Activated CD4-positive, alpha-beta T cell treated with anti-CD3 and anti-CD28 coated beads, Interleukin-2, amount 10 ng/mL, durations not matched to agents 7 days and 5 days (primary cell): ENCODE measurements at regions not wholly inside any gene's neighbourhood (a gene's known extent, or its start where the extent isn't known, plus 50 kb on each side); places are given as distances from the start of the nearest gene placed in this dataset.

Source experiments
- CTCF ChIA-PET: fragments of 350-600 bp; sonication (Branson Sonifier 250); formaldehyde crosslinking; loops from one replicate; lab custom pipeline; 2021; ENCODE audit warnings: antibody characterized with exemption; lab: Charles Lee
- POLR2A ChIA-PET: fragments of 350-600 bp; sonication (Branson Sonifier 250); formaldehyde crosslinking; loops from one replicate; lab custom pipeline; 2021; ENCODE audit warnings: antibody characterized with exemption; lab: Charles Lee
- DNase-seq: peaks from one replicate; pipeline ENCODE4 v3.0.0-alpha.2; 2020
- H3K27ac Mint-ChIP-seq: one replicate; pipeline ENCODE4 v1.8.0; 2021; ENCODE audit warnings: mild to moderate bottlenecking, moderate library complexity, mixed read lengths
- H3K27me3 Mint-ChIP-seq: one replicate; pipeline ENCODE4 v1.8.0; 2021; ENCODE audit warnings: mixed read lengths
- H3K36me3 Mint-ChIP-seq: one replicate; pipeline ENCODE4 v1.8.0; 2021; ENCODE audit warnings: low read depth, mixed read lengths
- H3K4me1 Mint-ChIP-seq: one replicate; pipeline ENCODE4 v1.8.0; 2021; ENCODE audit warnings: mixed read lengths
- H3K4me3 Mint-ChIP-seq: one replicate; pipeline ENCODE4 v1.8.0; 2021; ENCODE audit warnings: mild to moderate bottlenecking, moderate library complexity, mixed read lengths
- H3K9me3 Mint-ChIP-seq: one replicate; pipeline ENCODE4 v1.8.0; 2021; ENCODE audit warnings: mixed read lengths

- DNase-seq, result no peak
- Mint-ChIP-seq H3K36me3 (no peaks in the 10 kb centered on the region), H3K27me3 (no peaks in the 10 kb centered on the region), H3K4me3 (no peak overlapping the region), H3K4me1 (no peaks in the 10 kb centered on the region), H3K9me3 (no peaks in the 10 kb centered on the region), H3K27ac (no peak overlapping the region)
- ChIA-PET POLR2A (no interaction called here), CTCF (no interaction called here)
These were observed 127.6 kb upstream of the GPC6 start for GRCh38 chr13:93098972-93099371.

GRCh38 chr13:93101226-93101734 lies 125.3 kb upstream of the GPC6 start:
- no peak overlapping the region for H3K27ac Mint-ChIP-seq
- H3K36me3 Mint-ChIP-seq, result no peaks in the 10 kb centered on the region
- no peak for DNase-seq
- no peak overlapping the region for H3K4me3 Mint-ChIP-seq
- CTCF ChIA-PET, result no interaction called here
- H3K27me3 Mint-ChIP-seq, result no peaks in the 10 kb centered on the region
- H3K9me3 Mint-ChIP-seq, result no peaks in the 10 kb centered on the region
- H3K4me1 Mint-ChIP-seq, result no peaks in the 10 kb centered on the region
- POLR2A ChIA-PET, result no interaction called here

GRCh38 chr13:93104270-93104669 lies 122.3 kb upstream of the GPC6 start:
- H3K36me3 Mint-ChIP-seq, result no peaks in the 10 kb centered on the region
- H3K4me1 Mint-ChIP-seq, result no peaks in the 10 kb centered on the region
- CTCF ChIA-PET, result no interaction called here
- no peak overlapping the region for H3K27ac Mint-ChIP-seq
- H3K4me3 Mint-ChIP-seq, result no peak overlapping the region
- POLR2A ChIA-PET, result no interaction called here
- H3K9me3 Mint-ChIP-seq, result no peaks in the 10 kb centered on the region
- DNase-seq, result no peak
- H3K27me3 Mint-ChIP-seq, result no peaks in the 10 kb centered on the region

GRCh38 chr13:93108111-93108601 lies 118.5 kb upstream of the GPC6 start:
- Mint-ChIP-seq H3K36me3 (no peaks in the 10 kb centered on the region), H3K9me3 (no peaks in the 10 kb centered on the region), H3K4me3 (no peak overlapping the region), H3K27me3 (no peaks in the 10 kb centered on the region), H3K27ac (no peak overlapping the region), H3K4me1 (no peaks in the 10 kb centered on the region)
- DNase-seq, result no peak
- ChIA-PET CTCF (no interaction called here), POLR2A (no interaction called here)

DNA sequence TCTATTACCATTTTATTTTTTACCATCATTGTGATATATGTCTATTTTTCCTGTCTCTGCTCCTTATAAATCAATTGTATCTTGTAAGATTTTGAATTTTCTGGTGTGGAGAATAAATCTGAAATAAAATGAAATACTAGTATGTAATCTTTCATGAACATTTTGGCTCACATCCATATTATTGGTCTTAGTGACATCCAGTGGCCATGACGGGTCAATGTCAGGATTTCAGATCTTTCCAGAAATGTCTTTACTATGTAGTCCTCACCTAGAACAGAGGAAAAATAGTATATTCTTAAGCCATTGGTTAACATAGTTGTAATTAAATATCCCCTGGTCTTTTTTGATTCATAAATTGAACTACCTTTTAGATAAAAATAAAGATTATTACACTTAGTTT lies 109.8 kb upstream of the GPC6 start:
- ChIA-PET POLR2A (no interaction called here), CTCF (no interaction called here)
- H3K27me3 Mint-ChIP-seq, result no peaks in the 10 kb centered on the region
- no peak overlapping the region for H3K4me3 Mint-ChIP-seq
- no peaks in the 10 kb centered on the region for H3K4me1 Mint-ChIP-seq
- H3K27ac Mint-ChIP-seq, result no peak overlapping the region
- DNase-seq, result no peak
- H3K9me3 Mint-ChIP-seq, result peaks cover 2% of the 10 kb centered on the region
- no peaks in the 10 kb centered on the region for H3K36me3 Mint-ChIP-seq

DNA sequence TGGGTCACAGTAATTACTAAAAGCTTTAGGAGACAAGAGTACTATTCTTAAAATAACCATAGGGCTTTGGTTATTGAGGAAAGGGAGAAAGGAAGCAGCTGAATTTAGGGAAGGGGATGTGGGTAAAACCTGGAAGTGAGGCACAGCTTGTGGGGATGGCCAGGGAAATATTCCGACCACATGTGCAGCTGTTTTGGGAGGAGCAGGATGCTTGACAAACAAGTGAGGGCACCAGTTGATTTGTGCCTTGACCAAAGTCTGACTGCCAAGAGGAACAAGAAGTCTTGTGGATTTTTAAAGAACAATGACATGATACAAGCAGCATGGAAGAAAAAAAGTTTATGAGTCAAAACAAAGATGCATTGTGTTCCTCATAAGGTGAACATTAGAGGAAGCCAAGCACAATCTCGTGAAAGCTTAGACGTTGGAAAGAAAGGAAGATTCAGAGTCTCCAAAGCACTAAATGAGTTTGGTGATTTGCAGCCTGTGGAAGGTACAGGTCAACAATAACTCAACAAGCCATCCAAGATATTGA lies 108.5 kb upstream of the GPC6 start:
- Mint-ChIP-seq H3K4me1 (no peaks in the 10 kb centered on the region), H3K4me3 (no peak overlapping the region), H3K27ac (no peak overlapping the region), H3K36me3 (no peaks in the 10 kb centered on the region), H3K9me3 (peaks cover 2% of the 10 kb centered on the region), H3K27me3 (no peaks in the 10 kb centered on the region)
- ChIA-PET POLR2A (no interaction called here), CTCF (no interaction called here)
- no peak for DNase-seq

DNA sequence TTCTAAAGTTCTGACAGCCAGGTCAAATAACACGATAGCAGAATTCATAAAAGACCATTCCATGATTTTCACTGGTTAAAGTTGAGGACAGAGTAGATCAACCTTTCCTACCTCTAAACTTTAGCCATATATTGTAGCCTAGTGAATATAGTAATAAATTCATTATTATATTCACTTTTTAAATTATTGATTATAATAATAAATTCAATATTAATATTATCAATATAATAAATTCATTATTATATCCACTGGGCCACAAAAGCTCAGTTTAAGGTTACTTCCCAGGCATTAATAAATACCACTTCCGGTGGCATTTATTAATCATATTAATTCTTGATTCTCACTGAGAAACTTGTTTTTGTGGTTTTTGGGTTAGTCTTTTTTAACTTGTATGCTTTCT lies 85.7 kb upstream of the GPC6 start:
- Mint-ChIP-seq H3K4me1 (no peaks in the 10 kb centered on the region), H3K4me3 (no peak overlapping the region), H3K36me3 (no peaks in the 10 kb centered on the region), H3K27me3 (no peaks in the 10 kb centered on the region), H3K27ac (no peak overlapping the region), H3K9me3 (no peaks in the 10 kb centered on the region)
- ChIA-PET POLR2A (no interaction called here), CTCF (no interaction called here)
- DNase-seq, result no peak

DNA sequence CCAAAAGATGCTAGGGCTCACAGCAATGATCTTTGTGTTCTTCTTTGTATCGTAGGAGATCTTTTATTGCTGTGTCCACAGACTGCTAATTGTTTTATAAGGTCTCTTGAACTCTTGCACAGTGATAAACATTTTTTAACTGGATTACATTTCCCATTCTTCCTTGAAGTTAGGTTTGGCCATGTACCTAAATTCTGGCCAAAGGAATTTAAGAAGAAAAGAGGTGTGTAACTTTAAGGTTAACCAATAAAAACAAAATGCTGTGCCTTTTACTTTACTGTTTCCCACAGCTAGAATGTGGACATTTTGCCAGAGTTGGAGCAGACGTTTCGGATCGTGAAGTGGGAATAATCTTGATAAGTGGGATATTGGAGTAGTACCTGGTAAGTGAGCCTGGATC lies 82.6 kb upstream of the GPC6 start:
- Mint-ChIP-seq H3K4me1 (no peaks in the 10 kb centered on the region), H3K36me3 (no peaks in the 10 kb centered on the region), H3K9me3 (no peaks in the 10 kb centered on the region), H3K27ac (no peak overlapping the region), H3K4me3 (no peak overlapping the region), H3K27me3 (no peaks in the 10 kb centered on the region)
- POLR2A ChIA-PET, result no interaction called here
- CTCF ChIA-PET, result no interaction called here
- DNase-seq, result no peak

GRCh38 chr13:93145199-93145598 lies 81.4 kb upstream of the GPC6 start:
- POLR2A ChIA-PET, result no interaction called here
- H3K27me3 Mint-ChIP-seq, result no peaks in the 10 kb centered on the region
- DNase-seq, result no peak

DNA sequence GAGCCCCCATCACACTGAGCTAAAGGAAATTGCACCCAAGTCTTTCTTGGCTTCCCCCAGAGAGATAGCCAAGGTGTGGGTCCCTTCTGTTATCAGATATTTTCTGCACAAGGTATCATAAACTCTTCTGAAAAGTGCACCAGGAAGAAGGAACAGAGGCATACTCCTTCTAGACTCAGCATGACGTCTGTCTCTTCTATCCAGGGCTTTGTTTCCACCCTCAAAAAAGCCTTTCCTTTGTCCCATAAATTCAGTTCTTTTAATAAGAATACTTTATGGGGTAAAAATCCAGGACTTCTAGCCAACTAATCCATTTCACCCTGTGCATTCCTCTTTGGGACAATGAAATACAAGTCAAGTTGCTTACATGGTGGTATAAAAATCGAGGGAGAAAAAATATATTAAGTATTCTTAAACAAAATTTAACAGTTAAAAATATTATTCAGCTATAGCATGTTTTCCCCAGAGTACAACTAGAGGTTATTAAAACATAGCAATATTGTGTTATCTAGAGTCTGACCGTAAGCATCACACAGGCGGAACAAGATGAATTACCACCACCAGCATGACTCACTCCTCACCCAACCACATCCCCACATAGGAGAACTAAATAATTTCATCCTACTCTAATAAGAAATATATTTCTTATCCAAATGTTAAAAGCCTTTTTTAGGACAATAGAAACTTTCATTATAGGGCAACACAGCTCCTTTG lies 79.9 kb upstream of the GPC6 start:
- POLR2A ChIA-PET, result no interaction called here
- H3K4me1 Mint-ChIP-seq, result no peaks in the 10 kb centered on the region
- DNase-seq, result no peak
- H3K36me3 Mint-ChIP-seq, result no peaks in the 10 kb centered on the region
- no peak overlapping the region for H3K27ac Mint-ChIP-seq
- no peaks in the 10 kb centered on the region for H3K9me3 Mint-ChIP-seq
- no peak overlapping the region for H3K4me3 Mint-ChIP-seq
- CTCF ChIA-PET, result no interaction called here
- H3K27me3 Mint-ChIP-seq, result no peaks in the 10 kb centered on the region

More at GRCh38 chr13:93145199-93145598, 81.4 kb upstream of the GPC6 start:
- Mint-ChIP-seq H3K4me3 (no peak overlapping the region), H3K27ac (no peak overlapping the region), H3K36me3 (no peaks in the 10 kb centered on the region), H3K9me3 (no peaks in the 10 kb centered on the region), H3K4me1 (no peaks in the 10 kb centered on the region)
- CTCF ChIA-PET, result no interaction called here

- H3K4me1 Mint-ChIP-seq, result no peaks in the 10 kb centered on the region
- H3K27me3 Mint-ChIP-seq, result no peaks in the 10 kb centered on the region
- ChIA-PET POLR2A (no interaction called here), CTCF (no interaction called here)
- no peaks in the 10 kb centered on the region for H3K36me3 Mint-ChIP-seq
- no peak overlapping the region for H3K27ac Mint-ChIP-seq
- H3K4me3 Mint-ChIP-seq, result no peak overlapping the region
- DNase-seq, result no peak
- no peaks in the 10 kb centered on the region for H3K9me3 Mint-ChIP-seq
These were observed 79.3 kb upstream of the GPC6 start for GRCh38 chr13:93147298-93147645.

DNA sequence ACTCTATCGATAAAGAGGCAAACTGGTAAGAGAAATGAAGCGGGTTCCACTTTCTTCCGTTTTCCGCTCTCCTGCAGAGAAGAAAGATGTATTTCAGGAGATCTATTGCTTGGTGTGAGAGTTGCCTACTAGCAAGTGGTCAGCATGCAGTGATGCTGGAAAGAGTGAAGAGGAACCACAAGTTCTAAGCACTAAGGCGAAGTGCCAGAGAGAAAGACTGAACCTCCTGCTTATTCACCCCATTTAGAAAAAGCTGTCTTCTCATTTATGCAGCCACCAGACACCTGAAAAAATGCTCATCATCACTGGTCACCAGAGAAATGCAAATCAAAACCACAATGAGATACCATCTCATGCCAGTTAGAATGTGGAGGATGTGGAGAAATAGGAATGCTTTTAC lies 78.7 kb upstream of the GPC6 start:
- Mint-ChIP-seq H3K4me3 (no peak overlapping the region), H3K9me3 (no peaks in the 10 kb centered on the region), H3K4me1 (no peaks in the 10 kb centered on the region), H3K27ac (no peak overlapping the region), H3K36me3 (no peaks in the 10 kb centered on the region), H3K27me3 (no peaks in the 10 kb centered on the region)
- ChIA-PET POLR2A (no interaction called here), CTCF (no interaction called here)
- no peak for DNase-seq

- CTCF ChIA-PET, result interaction anchor here (0.7 kb wide), 1 partner anchor 733 kb away, joined by 3 read pairs; no protein-coding TSS in a partner anchor
- Mint-ChIP-seq H3K4me1 (no peaks in the 10 kb centered on the region), H3K9me3 (no peaks in the 10 kb centered on the region), H3K27ac (no peak overlapping the region), H3K27me3 (no peaks in the 10 kb centered on the region), H3K4me3 (no peak overlapping the region), H3K36me3 (no peaks in the 10 kb centered on the region)
- POLR2A ChIA-PET, result no interaction called here
- DNase-seq, result no peak
These were observed 75.3 kb upstream of the GPC6 start for GRCh38 chr13:93151277-93151676.

DNA sequence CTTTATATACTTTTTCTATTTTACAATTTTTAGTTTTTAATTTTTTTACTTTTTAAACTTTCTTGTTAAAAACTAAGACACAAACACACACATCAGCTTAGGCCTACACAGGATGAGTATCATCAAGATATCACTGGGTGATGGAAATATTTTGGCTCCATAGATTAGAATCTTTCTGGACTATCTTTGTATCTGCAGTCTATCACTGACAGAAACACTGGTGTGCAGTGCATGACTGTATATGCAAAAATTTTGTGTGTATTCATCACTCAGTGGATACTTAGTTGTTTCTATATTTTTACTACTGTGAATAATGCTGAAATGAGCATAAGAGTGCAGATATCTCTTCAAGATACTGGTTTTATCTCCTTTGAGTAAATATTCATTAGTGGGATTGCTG lies 68.0 kb upstream of the GPC6 start:
- H3K27ac Mint-ChIP-seq, result no peak overlapping the region
- CTCF ChIA-PET, result no interaction called here
- DNase-seq, result no peak
- no peaks in the 10 kb centered on the region for H3K9me3 Mint-ChIP-seq
- POLR2A ChIA-PET, result no interaction called here
- no peak overlapping the region for H3K4me3 Mint-ChIP-seq
- H3K4me1 Mint-ChIP-seq, result no peaks in the 10 kb centered on the region
- no peaks in the 10 kb centered on the region for H3K36me3 Mint-ChIP-seq
- no peaks in the 10 kb centered on the region for H3K27me3 Mint-ChIP-seq
